SK-N-MC (cell line): ENCODE measurements at regions not wholly inside any gene's neighbourhood (a gene's known extent, or its start where the extent isn't known, plus 50 kb on each side); places are given as distances from the start of the nearest gene placed in this dataset.

Experiments
- DNase-seq: peaks from one replicate; pipeline ENCODE4 v3.0.0-alpha.2; 2011; ENCODE audit warnings: low read depth, low spot score
- H3K27ac ChIP-seq: fragments of 200-600 bp; sonication (generic); 2 replicates; pipeline ENCODE4 v1.5.1; 2016; ENCODE audit warnings: mixed run types
- H3K36me3 ChIP-seq: fragments of 200-600 bp; sonication (generic); 2 replicates; pipeline ENCODE4 v1.6.1; 2017; ENCODE audit warnings: antibody characterized with exemption, low read length, mixed read lengths; ENCODE audit not compliant: insufficient read depth
- H3K4me3 ChIP-seq: fragments of 200-600 bp; sonication (generic); 2 replicates; pipeline ENCODE4 v1.5.1; 2016
- H3K9ac ChIP-seq: fragments of 200-600 bp; sonication (generic); 2 replicates; pipeline ENCODE4 v1.8.0; 2017; ENCODE audit warnings: mixed run types, mixed read lengths; ENCODE audit not compliant: insufficient read length
- H3K9me3 ChIP-seq: fragments of 200-600 bp; sonication (generic); 2 replicates; pipeline ENCODE4 v1.6.1; 2017; ENCODE audit warnings: low read depth, mild to moderate bottlenecking, antibody characterized with exemption, low read length, moderate library complexity, mixed read lengths
- EZH2 ChIP-seq: fragments of 200-600 bp; sonication (generic); IDR thresholded peaks from one replicate; pipeline ENCODE4 v1.6.1; 2017; ENCODE audit warnings: antibody characterized with exemption
- FOXP2 ChIP-seq: optimal IDR thresholded peaks from 2 replicates; pipeline ENCODE3; 2011; ENCODE audit warnings: mild to moderate bottlenecking, moderate library complexity; ENCODE audit not compliant: insufficient read depth; ENCODE audit errors: extremely low read length, control extremely low read depth
- POLR2AphosphoS5 ChIP-seq: IDR thresholded peaks from 2 replicates; pipeline ENCODE4 v1.6.1; 2012; ENCODE audit warnings: mild to moderate bottlenecking, low read depth, low read length, borderline replicate concordance

- H3K36me3 ChIP-seq = no peaks in the 10 kb centered on the region
- TF ChIP-seq EZH2 (no peak), FOXP2 (no peak), POLR2AphosphoS5 (no peak)
- no peak overlapping the region for H3K4me3 ChIP-seq
- DNase-seq = no peak
- H3K27ac ChIP-seq = no peak overlapping the region
- H3K9me3 ChIP-seq = no peaks in the 10 kb centered on the region
- no peak overlapping the region for H3K9ac ChIP-seq
Observed at GRCh38 chr3:4897765-4898453, 81.3 kb upstream of the BHLHE40 start.

GRCh38 chr3:4898454-4899313 lies 80.6 kb upstream of the BHLHE40 start:
- H3K36me3 ChIP-seq = no peaks in the 10 kb centered on the region
- no peak overlapping the region for H3K4me3 ChIP-seq
- TF ChIP-seq POLR2AphosphoS5 (no peak), FOXP2 (no peak), EZH2 (no peak)
- DNase-seq = no peak
- H3K27ac ChIP-seq = no peak overlapping the region
- H3K9me3 ChIP-seq = no peaks in the 10 kb centered on the region
- no peak overlapping the region for H3K9ac ChIP-seq

GRCh38 chr3:4899710-4900109 lies 79.5 kb upstream of the BHLHE40 start:
- Histone ChIP-seq H3K27ac (no peak overlapping the region), H3K9ac (no peak overlapping the region), H3K9me3 (no peaks in the 10 kb centered on the region), H3K4me3 (no peak overlapping the region), H3K36me3 (no peaks in the 10 kb centered on the region)
- TF ChIP-seq EZH2 (no peak), FOXP2 (no peak), POLR2AphosphoS5 (no peak)
- no peak for DNase-seq

- no peak overlapping the region for H3K9ac ChIP-seq
- no peaks in the 10 kb centered on the region for H3K9me3 ChIP-seq
- TF ChIP-seq POLR2AphosphoS5 (no peak), EZH2 (no peak)
- no peak overlapping the region for H3K27ac ChIP-seq
- H3K4me3 ChIP-seq = no peak overlapping the region
- no peak for DNase-seq
- H3K36me3 ChIP-seq = no peaks in the 10 kb centered on the region
Observed at GRCh38 chr3:4900298-4900697, 78.9 kb upstream of the BHLHE40 start.

- H3K27ac ChIP-seq = no peak overlapping the region
- peak; percentile 20 for DNase-seq
- no peaks in the 10 kb centered on the region for H3K36me3 ChIP-seq
- H3K9me3 ChIP-seq = no peaks in the 10 kb centered on the region
- no peak overlapping the region for H3K4me3 ChIP-seq
- H3K9ac ChIP-seq = no peak overlapping the region
- no peak for TF ChIP-seq EZH2
- TF ChIP-seq POLR2AphosphoS5 = no peak
Observed at GRCh38 chr3:4904811-4905695, 74.2 kb upstream of the BHLHE40 start.

GRCh38 chr3:4906107-4906621 lies 73.1 kb upstream of the BHLHE40 start:
- Histone ChIP-seq H3K9me3 (no peaks in the 10 kb centered on the region), H3K4me3 (no peak overlapping the region), H3K36me3 (no peaks in the 10 kb centered on the region), H3K27ac (no peak overlapping the region), H3K9ac (no peak overlapping the region)
- TF ChIP-seq POLR2AphosphoS5 (no peak), FOXP2 (no peak), EZH2 (no peak)
- peak; percentile 24 for DNase-seq

GRCh38 chr3:4907050-4907449 lies 72.2 kb upstream of the BHLHE40 start:
- Histone ChIP-seq H3K4me3 (no peak overlapping the region), H3K9me3 (no peaks in the 10 kb centered on the region), H3K27ac (no peak overlapping the region), H3K9ac (no peak overlapping the region), H3K36me3 (no peaks in the 10 kb centered on the region)
- DNase-seq = no peak
- no peak for TF ChIP-seq FOXP2
- no peak for TF ChIP-seq EZH2
- TF ChIP-seq POLR2AphosphoS5 = no peak
